Thymus (tissue), 11 donors: ENCODE measurements at regions not wholly inside any gene's neighbourhood (a gene's known extent, or its start where the extent isn't known, plus 50 kb on each side); places are given as distances from the start of the nearest gene placed in this dataset.
"Not testable (repeated sequence)": the region's sequence is repeated elsewhere in the genome, so short reads cannot be mapped to it uniquely, and the experiment has no call there.

Experiments used
- DNase-seq, 9 donors: peaks; one replicate each; pipeline ENCODE4 v3.0.0-alpha.2; 2013; ENCODE audit warnings: low spot score in 9 of 9, low read depth in 6 of 9, missing footprints in 1 of 9
- H3K27ac ChIP-seq, 2 donors: one replicate each; pipeline ENCODE4 v1.5.1; 2013; ENCODE audit warnings: control low read depth in 1 of 2, low read depth in 1 of 2, low read length in 1 of 2, mild to moderate bottlenecking in 1 of 2, moderate library complexity in 1 of 2
- H3K27me3 ChIP-seq, 2 donors: one replicate each; pipeline ENCODE4 v1.5.1; 2013; ENCODE audit warnings: low read length in 1 of 2; ENCODE audit not compliant: control insufficient read depth in 2 of 2, insufficient read depth in 1 of 2
- H3K36me3 ChIP-seq, 2 donors: one replicate each; pipeline ENCODE4 v1.5.1; 2013; ENCODE audit warnings: low read length in 1 of 2, mild to moderate bottlenecking in 1 of 2, moderate library complexity in 1 of 2; ENCODE audit not compliant: control insufficient read depth in 2 of 2, insufficient read depth in 2 of 2
- H3K4me1 ChIP-seq, 2 donors: one replicate each; pipeline ENCODE4 v1.5.1; 2013; ENCODE audit warnings: low read length in 2 of 2; ENCODE audit not compliant: control insufficient read depth in 2 of 2, insufficient read depth in 2 of 2
- H3K4me3 ChIP-seq, 2 donors: one replicate each; pipeline ENCODE4 v1.5.1; 2013; ENCODE audit warnings: low read length in 2 of 2, control low read depth in 1 of 2, mild to moderate bottlenecking in 1 of 2
- H3K9me3 ChIP-seq, 2 donors: one replicate each; pipeline ENCODE4 v1.5.1; 2013; ENCODE audit warnings: low read length in 1 of 2, mild to moderate bottlenecking in 1 of 2; ENCODE audit not compliant: control insufficient read depth in 2 of 2, insufficient read depth in 1 of 2
- WGBS: extraction: QIAGEN DNeasy Blood & Tissue Kit; methylation state at CpG from one replicate; pipeline ENCODE4 v1.1.7; 2013; 5-methylcytosine and 5-hydroxymethylcytosine counted together
- donor health status: healthy.

GRCh38 chr5:124912638-124913328 lies 166.3 kb upstream of the ZNF608 start:
- Histone ChIP-seq H3K9me3 (no peaks in the 10 kb centered on the region), H3K36me3 (no peaks in the 10 kb centered on the region), H3K4me3 (no peak overlapping the region), H3K27ac (no peak overlapping the region), H3K4me1 (no peaks in the 10 kb centered on the region), H3K27me3 (no peaks in the 10 kb centered on the region)
- DNase-seq, result no peak
- WGBS, result 95% methylated on average over 20 of the region's 20 CpGs

- H3K36me3 ChIP-seq, result no peaks in the 10 kb centered on the region
- no peaks in the 10 kb centered on the region for H3K27me3 ChIP-seq
- H3K4me1 ChIP-seq, result no peaks in the 10 kb centered on the region
- H3K9me3 ChIP-seq, result no peaks in the 10 kb centered on the region
- WGBS, result 58% methylated on average over 2 of the region's 2 CpGs
- no peak overlapping the region for H3K27ac ChIP-seq
- H3K4me3 ChIP-seq, result no peak overlapping the region
- no peak for DNase-seq
These were observed 166.9 kb upstream of the ZNF608 start for GRCh38 chr5:124913329-124913653.

DNA sequence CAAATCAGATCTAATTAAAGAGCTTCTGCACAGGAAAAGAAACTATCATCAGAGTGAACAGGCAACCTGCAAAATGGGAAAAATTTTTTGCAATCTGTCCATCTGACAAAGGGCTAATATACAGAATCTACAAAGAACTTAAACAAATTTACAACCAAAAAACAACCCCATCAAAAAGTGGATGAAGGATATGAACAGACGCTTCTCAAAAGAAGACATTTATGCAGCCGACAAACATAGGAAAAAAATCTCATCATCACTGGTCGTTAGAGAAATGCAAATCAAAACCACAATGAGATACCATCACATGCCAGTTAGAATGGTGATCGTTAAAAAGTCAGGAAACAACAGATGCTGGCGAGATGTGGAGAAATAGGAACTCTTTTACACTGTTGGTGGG lies 169.9 kb upstream of the ZNF608 start:
- not testable (repeated sequence) for H3K27ac ChIP-seq, H3K27me3 ChIP-seq, DNase-seq, H3K4me1 ChIP-seq, H3K4me3 ChIP-seq, H3K36me3 ChIP-seq, H3K9me3 ChIP-seq
- 10% methylated on average over 5 of the region's 5 CpGs for WGBS

DNA sequence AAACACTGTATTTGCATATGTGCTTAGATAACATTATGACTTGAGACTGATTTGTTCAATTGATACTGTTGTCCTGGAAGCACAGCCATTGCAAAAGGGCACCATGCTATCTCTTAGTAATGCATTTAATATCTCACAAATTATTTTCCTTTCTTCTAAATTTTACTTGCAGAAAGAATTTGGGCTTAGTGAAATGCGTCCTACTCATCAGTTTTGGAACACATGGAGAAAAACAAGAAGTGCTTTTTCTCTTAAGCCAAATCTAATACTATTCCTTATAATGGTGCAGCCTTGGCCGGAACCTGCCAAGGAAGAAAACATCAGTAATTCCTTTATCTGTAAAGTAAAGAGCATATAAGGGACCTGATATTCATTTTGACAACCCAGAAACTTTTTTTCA lies 172.2 kb upstream of the ZNF608 start:
- H3K4me3 ChIP-seq, result no peak overlapping the region
- WGBS, result 97% methylated on average over 2 of the region's 2 CpGs
- no peaks in the 10 kb centered on the region for H3K9me3 ChIP-seq
- no peaks in the 10 kb centered on the region for H3K36me3 ChIP-seq
- H3K27me3 ChIP-seq, result no peaks in the 10 kb centered on the region
- H3K27ac ChIP-seq, result no peak overlapping the region
- H3K4me1 ChIP-seq, result no peaks in the 10 kb centered on the region
- DNase-seq, result no peak

DNA sequence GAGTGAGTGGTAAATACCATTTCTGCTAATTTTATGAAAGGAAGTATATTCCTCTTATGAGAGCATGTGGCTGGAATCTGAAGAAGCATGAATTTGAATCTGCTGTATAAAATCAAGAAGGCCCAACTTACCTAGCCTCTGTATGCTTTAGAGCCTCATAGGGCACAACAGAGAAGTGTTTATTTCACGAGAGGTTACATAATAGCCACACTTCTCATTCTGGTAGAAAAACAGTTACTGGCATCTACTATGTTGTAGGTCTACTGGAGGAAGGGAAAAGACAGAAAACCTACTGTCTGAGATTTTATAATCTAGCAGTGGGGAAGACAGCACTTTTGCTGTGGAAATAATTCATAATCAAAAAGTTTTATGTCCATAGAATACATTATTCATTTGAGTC lies 172.6 kb upstream of the ZNF608 start:
- DNase-seq, result no peak
- 95% methylated on average over 1 of the region's 1 CpG for WGBS
- Histone ChIP-seq H3K9me3 (no peaks in the 10 kb centered on the region), H3K36me3 (no peaks in the 10 kb centered on the region), H3K27me3 (no peaks in the 10 kb centered on the region), H3K4me3 (no peak overlapping the region), H3K27ac (no peak overlapping the region), H3K4me1 (no peaks in the 10 kb centered on the region)

- H3K4me1 ChIP-seq, result no peaks in the 10 kb centered on the region
- no peak for DNase-seq
- H3K36me3 ChIP-seq, result no peaks in the 10 kb centered on the region
- H3K9me3 ChIP-seq, result no peaks in the 10 kb centered on the region
- 95% methylated on average over 6 of the region's 6 CpGs for WGBS
- H3K27me3 ChIP-seq, result no peaks in the 10 kb centered on the region
- H3K4me3 ChIP-seq, result no peak overlapping the region
- no peak overlapping the region for H3K27ac ChIP-seq
These were observed 173.5 kb upstream of the ZNF608 start for GRCh38 chr5:124919747-124920525.

DNA sequence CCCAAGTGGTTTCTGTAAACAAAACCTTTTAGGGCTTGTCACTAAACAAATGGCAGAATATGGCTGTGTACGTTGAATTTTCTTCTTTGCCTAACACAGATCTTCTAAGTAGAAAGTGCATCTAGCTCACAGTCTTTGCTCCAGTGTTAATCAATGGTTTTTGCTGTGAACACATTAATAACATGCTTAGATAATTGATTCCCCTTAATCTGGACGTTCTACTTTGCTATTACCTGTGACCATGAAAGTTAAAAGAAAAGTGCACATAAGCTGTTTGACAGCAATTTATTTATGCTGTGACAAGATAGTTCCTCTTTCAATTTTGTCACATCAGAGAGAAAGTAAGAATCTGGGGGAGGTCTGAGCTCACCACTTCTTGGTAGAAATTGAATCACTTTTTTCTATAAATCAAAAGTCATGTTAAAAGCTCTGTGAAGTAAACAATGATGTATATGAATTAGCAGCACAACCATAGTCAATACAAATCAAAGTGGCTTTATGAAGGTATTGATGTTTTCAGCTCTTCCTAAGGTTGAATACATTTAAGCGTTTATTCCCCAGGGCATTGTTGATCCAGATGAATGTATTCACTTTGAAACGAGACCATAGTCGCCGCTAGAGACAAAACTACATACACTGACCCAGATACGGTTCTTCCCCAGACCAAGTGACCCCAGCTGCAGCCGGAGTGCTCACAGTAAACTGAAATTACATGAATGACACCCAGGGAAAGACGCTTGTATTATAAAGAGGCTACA lies 174.6 kb upstream of the ZNF608 start:
- WGBS, result 85% methylated on average over 9 of the region's 9 CpGs
- Histone ChIP-seq H3K27me3 (no peaks in the 10 kb centered on the region), H3K4me3 (no peak overlapping the region), H3K27ac (no peak overlapping the region), H3K36me3 (no peaks in the 10 kb centered on the region), H3K4me1 (no peaks in the 10 kb centered on the region), H3K9me3 (no peaks in the 10 kb centered on the region)
- no peak for DNase-seq

GRCh38 chr5:124921694-124922093 lies 175.3 kb upstream of the ZNF608 start:
- DNase-seq, result no peak
- Histone ChIP-seq H3K9me3 (no peaks in the 10 kb centered on the region), H3K27ac (no peak overlapping the region), H3K4me1 (no peaks in the 10 kb centered on the region), H3K36me3 (no peaks in the 10 kb centered on the region), H3K4me3 (no peak overlapping the region), H3K27me3 (no peaks in the 10 kb centered on the region)
- 92% methylated on average over 4 of the region's 4 CpGs for WGBS

DNA sequence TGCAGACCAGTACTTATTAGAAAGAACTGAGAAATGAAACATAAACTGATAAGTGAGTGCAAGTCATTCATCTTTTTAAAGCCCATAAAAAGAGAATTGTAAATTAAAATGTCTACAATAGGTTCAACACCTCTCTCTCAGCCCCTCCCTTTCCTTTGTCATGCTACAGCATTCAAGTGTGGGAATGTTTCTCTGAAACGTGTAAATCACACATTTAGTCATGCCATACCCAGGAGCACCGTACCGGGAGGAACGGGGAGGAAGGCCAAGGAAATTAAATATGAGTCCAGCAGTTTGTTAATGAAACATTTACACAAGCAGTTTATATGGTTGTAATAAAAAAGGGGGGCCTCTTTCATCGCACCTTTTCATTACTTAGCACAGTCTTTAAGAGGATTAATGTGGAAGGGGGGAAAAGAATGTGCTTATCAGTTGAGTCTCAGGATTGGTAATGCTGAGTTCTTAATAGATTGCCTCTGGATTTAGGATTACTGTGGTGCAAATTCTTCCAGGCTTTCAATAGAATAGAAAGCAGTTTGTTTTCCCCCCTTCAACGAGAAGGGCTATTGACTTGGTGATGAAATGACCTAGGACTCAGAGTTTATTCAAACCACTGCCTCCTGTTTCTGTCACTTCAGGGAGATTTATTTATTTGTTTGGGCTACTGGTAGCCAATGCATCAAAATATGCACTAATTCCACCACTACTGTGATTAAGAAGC lies 176.0 kb upstream of the ZNF608 start:
- WGBS, result 94% methylated on average over 6 of the region's 6 CpGs
- H3K9me3 ChIP-seq, result no peaks in the 10 kb centered on the region
- DNase-seq, result no peak
- no peaks in the 10 kb centered on the region for H3K4me1 ChIP-seq
- no peaks in the 10 kb centered on the region for H3K27me3 ChIP-seq
- H3K4me3 ChIP-seq, result no peak overlapping the region
- no peak overlapping the region for H3K27ac ChIP-seq
- no peaks in the 10 kb centered on the region for H3K36me3 ChIP-seq
